ENCODE measurements at regions not wholly inside any gene's neighbourhood (a gene's known extent, or its start where the extent isn't known, plus 50 kb on each side); places are given as distances from the start of the nearest gene placed in this dataset.

DNA sequence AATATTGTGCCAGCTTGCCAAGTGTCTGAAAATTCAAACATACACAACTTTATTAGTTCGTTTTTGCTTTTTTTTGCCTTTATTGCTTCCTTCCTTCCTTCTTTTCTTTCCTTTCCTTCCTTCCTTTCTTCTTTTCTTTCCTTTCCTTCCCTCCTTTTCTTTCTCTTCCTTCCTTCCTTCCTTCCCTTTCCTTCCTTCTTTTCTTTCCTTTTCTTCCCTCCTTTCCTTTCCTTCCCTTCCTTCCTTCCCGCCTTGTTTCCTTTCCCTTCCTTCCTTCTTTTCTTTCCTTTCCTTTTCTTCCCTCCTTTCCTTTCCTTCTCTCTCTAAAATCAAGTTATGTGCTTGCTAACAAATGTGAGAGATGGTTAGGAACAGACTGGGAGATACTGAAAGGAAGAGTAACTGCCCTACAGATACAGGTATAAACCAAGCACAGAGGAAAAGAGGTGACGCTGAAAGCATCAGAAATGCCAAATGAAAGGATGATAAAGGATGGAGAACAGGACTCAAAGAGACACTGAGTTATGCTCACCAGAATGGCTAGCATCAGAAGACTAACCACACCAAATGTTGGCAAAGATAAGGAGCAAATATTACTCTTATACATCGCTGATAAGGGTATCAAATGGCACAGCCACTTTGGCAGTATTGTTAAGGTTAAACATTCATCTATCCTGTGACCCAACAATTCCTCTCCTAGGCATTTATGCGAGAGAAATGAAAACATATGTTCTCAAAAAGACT lies 151.6 kb downstream of the MREG start:
- Histone ChIP-seq H2AFZ (ENCODE audit: control insufficient read depth, low read depth, low read length) (no peak overlapping the region), H3K4me1 (ENCODE audit: control insufficient read depth, insufficient read depth, low read length) (no peaks in the 10 kb centered on the region), H3K4me3 (no peak overlapping the region), H4K20me1 (ENCODE audit: control insufficient read depth, insufficient read depth) (no peaks in the 10 kb centered on the region), H3K79me2 (ENCODE audit: control insufficient read depth, insufficient read depth, low read length) (no peaks in the 10 kb centered on the region), H3K9me3 (replicated peaks; ENCODE audit: control insufficient read depth, insufficient read depth, low read length) (no peaks in the 10 kb centered on the region; the same call in 2 of the 3 replicates), H3K27me3 (replicated peaks in 1 of 2; ENCODE audit: control insufficient read depth in 2 of 2, insufficient read depth in 2 of 2, low read length in 1 of 2) (no peaks in the 10 kb centered on the region; a peak in 1 of 4 replicates), H3K9ac (ENCODE audit: control insufficient read depth, insufficient read depth, low read length) (no peak overlapping the region), H3K4me2 (ENCODE audit: control insufficient read depth, insufficient read depth) (no peak overlapping the region), H3K27ac (ENCODE audit: control insufficient read depth, insufficient read depth) (no peak overlapping the region), H3K36me3 (ENCODE audit: control insufficient read depth in 2 of 2, insufficient read depth in 2 of 2, low read length in 1 of 2) (no peaks in the 10 kb centered on the region)
- no peak for TF ChIP-seq TCF3 (IDR thresholded peaks at IDR 0.05; ENCODE audit: borderline replicate concordance, insufficient read depth, low read depth, low read length)
- TF ChIP-seq, protein P1, sequence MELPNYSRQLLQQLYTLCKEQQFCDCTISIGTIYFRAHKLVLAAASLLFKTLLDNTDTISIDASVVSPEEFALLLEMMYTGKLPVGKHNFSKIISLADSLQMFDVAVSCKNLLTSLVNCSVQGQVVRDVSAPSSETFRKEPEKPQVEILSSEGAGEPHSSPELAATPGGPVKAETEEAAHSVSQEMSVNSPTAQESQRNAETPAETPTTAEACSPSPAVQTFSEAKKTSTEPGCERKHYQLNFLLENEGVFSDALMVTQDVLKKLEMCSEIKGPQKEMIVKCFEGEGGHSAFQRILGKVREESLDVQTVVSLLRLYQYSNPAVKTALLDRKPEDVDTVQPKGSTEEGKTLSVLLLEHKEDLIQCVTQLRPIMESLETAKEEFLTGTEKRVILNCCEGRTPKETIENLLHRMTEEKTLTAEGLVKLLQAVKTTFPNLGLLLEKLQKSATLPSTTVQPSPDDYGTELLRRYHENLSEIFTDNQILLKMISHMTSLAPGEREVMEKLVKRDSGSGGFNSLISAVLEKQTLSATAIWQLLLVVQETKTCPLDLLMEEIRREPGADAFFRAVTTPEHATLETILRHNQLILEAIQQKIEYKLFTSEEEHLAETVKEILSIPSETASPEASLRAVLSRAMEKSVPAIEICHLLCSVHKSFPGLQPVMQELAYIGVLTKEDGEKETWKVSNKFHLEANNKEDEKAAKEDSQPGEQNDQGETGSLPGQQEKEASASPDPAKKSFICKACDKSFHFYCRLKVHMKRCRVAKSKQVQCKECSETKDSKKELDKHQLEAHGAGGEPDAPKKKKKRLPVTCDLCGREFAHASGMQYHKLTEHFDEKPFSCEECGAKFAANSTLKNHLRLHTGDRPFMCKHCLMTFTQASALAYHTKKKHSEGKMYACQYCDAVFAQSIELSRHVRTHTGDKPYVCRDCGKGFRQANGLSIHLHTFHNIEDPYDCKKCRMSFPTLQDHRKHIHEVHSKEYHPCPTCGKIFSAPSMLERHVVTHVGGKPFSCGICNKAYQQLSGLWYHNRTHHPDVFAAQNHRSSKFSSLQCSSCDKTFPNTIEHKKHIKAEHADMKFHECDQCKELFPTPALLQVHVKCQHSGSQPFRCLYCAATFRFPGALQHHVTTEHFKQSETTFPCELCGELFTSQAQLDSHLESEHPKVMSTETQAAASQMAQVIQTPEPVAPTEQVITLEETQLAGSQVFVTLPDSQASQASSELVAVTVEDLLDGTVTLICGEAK (IDR thresholded peaks at IDR 0.05; ENCODE audit: borderline replicate concordance): peak; percentile 47; the same call in 1 of the 2 replicates
- ChIA-PET POLR2A (no interaction called here), RAD21 (ENCODE audit: unreplicated experiment) (no interaction called here), CTCF (no interaction called here), SMC1A (ENCODE audit: uncharacterized antibody, unreplicated experiment) (interaction anchor here (2.0 kb wide), 1 partner anchor 14 kb away, joined by 6 read pairs; no protein-coding TSS in a partner anchor)
- WGBS (ENCODE audit: insufficient coverage, insufficient replicate concordance, low lambda C conversion rate, missing lambda C conversion rate): 46% methylated on average over 5 of the region's 5 CpGs
- FAIRE-seq (no peak), DNase-seq (ENCODE audit: low read depth, low spot score) (no peak), ATAC-seq (no peak)
- intact Hi-C loops (cut with micrococcal nuclease; ENCODE audit: unreplicated experiment): no loop called here
- BruUV-seq (replicated peaks): no TSS peak
- in situ Hi-C loops (cut with MboI): no loop called here
